H54 (cell line): ENCODE measurements at regions not wholly inside any gene's neighbourhood (a gene's known extent, or its start where the extent isn't known, plus 50 kb on each side); places are given as distances from the start of the nearest gene placed in this dataset.

Experiments used
- DNase-seq: peaks from one replicate; pipeline ENCODE4 v3.0.0; 2011; ENCODE audit warnings: low spot score, mixed read lengths; ENCODE audit not compliant: insufficient read length
- FAIRE-seq: peaks from 3 replicates; lab custom pipeline; 2011; peaks lifted over from hg19 to GRCh38; lab: Jason Lieb, UNC
- POLR2A ChIP-seq: IDR thresholded peaks from 2 replicates; pipeline ENCODE4 v1.6.1; 2011; ENCODE audit warnings: low read depth, mild to moderate bottlenecking, low read length

DNA sequence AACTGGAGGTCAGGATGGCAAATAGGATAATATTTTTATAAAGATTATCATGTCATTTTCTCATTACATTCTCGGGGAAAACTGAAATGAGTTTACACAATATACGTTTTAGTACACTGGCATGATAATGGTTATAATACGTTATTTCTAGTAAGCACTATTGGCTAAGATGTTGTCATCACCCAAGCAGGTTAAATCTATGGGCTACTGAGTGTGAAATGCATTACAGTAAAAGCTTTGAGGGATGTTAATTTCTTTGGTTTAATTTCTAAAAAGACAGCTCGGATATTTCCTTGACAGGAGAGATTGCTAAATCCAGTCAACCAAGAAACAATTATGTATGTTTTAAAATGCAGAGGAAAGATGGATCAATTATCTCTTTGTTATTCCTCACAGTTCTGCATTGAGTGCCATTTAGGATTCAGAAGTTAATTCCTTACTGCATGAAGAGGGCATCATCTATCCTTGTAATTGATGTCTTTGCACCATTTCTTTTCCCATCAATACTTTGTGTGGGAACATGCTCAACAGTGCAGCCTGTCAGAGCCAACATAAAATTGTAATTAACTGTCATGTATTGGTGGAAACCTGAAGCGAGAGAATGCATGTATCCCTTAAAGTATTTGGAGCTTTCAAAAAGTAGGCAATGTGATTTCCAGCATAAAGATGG, 222.4 kb upstream of the ZP4 start:
- TF ChIP-seq POLR2A, result no peak
- FAIRE-seq, result no peak

DNA sequence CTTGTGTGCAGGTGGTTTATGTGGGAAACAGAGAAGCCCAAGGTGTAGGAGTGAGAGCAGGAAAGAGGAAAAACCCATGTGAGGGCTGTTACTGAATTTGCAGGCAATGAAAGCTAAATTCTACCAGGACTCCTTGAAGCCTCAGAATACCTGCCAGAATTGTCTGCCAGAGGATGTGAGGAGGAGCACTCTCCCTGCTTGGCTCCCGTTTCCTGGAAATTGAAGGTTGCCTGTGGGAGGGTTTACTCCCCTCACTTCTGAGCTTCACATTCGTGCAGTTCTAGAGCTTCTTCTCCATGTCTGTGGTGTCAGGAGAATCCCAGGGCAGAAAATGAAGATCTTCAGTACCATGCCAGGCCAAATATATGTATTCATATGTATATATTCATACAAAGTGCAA, 220.8 kb upstream of the ZP4 start:
- TF ChIP-seq POLR2A, result no peak
- DNase-seq, result no peak
- FAIRE-seq, result no peak

More for the DNA sequence above, 222.4 kb upstream of the ZP4 start:
- DNase-seq, result no peak

DNA sequence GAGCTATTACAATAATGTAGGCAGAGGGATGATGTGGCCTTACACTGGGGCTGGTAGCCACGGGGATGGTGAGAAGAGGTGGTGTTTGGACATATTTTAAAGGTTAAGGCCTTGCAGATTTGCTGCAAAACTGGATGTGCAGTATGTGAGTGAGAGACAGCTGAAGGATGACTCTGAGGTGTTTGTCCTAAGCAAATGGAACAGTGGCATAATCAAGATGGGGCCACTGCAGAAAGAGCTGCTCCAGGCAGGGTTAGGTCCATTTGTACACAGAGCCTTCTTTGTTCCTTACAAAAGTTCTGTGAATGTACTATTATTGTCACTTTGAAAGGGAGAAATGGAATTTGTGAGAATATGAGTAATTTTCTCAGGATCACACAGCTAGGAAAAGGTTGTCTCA, 220.4 kb upstream of the ZP4 start:
- DNase-seq (no peak), FAIRE-seq (no peak)
- TF ChIP-seq POLR2A, result no peak

DNA sequence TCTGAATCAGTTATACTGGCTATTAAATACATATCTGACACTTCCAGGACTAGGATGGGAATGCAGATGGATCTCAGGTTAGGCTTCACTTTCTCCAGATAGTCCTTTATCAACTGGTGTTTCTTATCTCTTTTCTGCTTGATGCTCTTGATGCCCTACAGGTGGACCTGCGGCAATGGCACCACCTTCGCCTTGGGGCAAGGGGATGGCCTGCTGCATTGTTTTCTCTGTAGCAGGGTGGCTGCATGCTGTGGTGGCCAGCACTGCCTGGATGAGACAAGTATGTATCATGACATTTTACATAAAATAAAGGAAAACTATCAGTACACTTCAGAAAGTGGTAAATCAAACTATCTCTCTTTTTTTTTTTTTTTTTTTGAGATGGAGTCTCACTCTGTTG, 217.7 kb upstream of the ZP4 start:
- DNase-seq (no peak), FAIRE-seq (no peak)
- TF ChIP-seq POLR2A, result no peak

DNA sequence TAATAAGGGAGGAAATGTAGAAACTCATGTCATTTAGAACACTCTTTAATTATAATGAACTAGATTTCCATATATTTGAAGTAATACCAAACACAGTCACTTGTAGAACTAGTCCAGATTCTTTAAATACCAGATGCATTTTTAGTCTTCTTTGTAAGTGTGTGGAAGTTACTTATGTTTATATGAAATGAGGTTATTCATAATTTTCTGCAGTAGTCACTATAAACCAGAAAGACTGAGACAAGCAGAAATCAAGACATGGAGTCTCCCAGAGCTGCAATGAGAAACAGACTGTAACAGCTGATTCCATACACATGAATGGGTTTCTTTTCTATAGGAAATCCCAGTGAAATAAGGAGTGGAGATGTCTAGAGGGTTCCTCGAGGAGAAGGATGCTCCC, 216.6 kb upstream of the ZP4 start:
- FAIRE-seq (no peak), DNase-seq (no peak)
- TF ChIP-seq POLR2A, result no peak

DNA sequence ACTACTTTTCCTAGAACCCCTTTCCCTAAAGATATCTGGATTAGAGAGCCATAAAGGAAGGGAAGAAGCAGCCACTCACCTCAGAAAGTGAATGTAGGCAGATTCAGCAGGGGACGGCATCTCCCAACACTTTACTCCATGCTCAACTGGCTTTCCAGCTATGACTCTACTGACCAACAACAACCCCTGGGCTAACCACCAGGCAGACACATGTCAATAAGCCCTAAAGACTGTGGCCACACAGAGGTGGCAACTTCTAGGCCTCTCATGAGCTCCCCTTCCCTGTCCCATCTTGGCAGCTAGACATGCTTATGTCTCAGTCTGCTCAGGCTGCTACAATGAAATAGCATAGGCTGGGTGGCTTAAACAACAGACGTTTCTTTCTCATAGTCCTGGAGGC, 214.0 kb upstream of the ZP4 start:
- no peak for FAIRE-seq
- TF ChIP-seq POLR2A, result no peak

DNA sequence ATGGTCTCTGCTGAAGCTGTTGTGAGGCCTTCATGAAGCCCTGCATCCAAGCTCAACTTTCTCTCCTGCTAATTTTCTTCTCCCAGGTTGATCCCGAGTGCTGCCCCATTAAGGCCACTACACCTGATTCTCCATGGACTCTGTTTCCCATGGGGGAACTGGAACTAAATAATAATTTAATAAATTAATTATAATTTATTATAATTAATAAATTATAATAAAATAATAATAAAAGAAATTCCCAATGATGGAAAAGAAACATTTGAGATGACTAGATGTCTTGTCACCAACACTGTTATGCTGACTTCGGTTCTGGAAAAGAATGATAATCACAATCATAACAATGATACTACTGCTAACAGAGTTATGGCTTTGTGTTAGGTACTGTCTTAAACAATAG, 211.2 kb upstream of the ZP4 start:
- FAIRE-seq, result no peak
- TF ChIP-seq POLR2A, result no peak
- no peak for DNase-seq

More for the DNA sequence above, 214.0 kb upstream of the ZP4 start:
- no peak for DNase-seq

DNA sequence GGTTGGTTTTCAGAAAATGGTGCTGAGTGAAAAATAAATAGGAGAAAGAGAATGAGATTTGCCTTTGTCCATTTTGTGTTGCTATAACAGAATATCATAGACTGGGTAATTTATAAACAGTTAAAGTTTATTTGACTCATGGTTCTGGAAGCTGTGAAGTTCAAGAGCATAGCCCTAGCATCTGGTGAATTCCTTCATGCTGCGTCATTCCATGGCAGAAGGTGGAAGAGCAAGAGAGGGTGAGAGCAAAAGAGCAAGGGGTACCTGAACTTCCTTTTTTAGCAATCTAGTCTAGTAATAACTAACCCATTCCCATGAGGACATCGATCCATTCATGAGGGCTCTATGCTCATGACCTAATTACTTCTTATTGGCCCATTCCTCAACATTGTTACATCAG, 209.1 kb upstream of the ZP4 start:
- FAIRE-seq, result no peak
- no peak for DNase-seq
- TF ChIP-seq POLR2A, result no peak

DNA sequence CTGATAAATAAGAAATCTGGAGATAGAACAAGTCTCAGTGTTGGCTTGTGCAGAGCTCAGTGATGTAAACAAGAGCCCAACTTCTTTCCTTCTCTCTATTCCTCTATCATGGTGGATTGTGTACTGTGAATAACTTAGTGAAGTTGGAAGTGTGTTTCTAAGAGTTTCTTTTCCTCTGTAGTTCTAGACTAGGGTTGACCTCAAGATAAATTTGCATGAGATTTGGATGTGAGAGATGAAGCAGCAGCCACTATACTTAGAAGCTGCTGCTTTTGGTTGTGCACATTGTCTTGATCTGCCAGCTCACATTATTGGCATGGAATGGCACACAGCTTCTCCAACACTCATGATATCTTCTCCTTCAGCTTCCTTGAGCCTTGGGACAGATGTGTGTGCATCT, 198.9 kb upstream of the ZP4 start:
- DNase-seq (no peak), FAIRE-seq (no peak)
- no peak for TF ChIP-seq POLR2A

DNA sequence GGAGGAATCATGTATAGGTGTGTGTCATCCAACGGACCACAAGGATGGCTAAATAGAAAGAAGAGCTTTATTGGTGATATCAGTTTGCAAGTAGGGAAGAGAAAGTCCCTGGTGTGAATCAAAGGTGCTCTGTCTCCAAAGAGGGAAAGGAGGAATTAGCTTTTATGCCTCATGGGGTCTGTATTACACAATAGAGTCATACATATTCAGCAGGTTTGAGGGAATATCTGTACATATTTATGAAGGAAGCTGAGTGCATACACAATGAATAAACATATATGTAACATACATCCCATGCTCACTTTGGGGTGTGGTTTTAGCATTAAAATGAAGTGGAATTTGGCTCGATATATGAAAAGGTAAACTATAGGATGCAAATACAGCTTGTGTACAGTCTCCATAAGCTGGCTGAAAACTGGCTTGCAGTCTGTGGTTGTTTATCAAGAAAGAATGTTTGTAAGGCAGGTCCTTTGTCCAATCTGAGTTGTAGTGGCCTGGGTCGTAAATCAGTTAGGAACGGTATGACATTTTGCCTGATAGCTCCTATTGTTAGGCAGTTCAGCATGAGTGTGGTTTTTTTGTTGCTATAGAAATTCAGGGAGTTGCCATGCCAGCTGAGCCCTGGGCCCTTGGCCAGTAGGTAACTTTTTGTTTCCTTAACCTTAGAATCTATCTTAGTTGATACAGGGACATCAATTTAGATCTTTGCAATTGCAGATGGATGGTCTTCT, 198.0 kb upstream of the ZP4 start:
- no peak for FAIRE-seq
- no peak for TF ChIP-seq POLR2A
- no peak for DNase-seq

DNA sequence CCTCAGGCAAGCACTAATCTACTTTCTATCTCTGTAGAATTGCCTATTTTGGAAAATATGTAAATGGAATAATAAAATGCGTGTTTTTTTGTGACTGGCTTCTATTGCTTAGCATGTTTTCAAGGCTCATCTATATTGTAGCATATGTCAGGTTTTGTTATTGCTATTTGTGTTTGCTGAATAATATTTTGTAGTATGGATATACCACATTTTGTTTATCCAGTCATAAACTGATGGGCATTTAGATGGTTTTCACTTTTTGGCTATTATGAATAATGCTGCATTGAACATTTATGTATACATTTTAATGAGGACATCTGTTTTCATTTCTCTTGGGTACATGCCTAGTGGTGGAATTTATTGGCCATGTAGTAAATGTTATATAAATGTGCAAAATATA, 183.3 kb upstream of the ZP4 start:
- TF ChIP-seq POLR2A, result no peak
- FAIRE-seq (no peak), DNase-seq (no peak)

DNA sequence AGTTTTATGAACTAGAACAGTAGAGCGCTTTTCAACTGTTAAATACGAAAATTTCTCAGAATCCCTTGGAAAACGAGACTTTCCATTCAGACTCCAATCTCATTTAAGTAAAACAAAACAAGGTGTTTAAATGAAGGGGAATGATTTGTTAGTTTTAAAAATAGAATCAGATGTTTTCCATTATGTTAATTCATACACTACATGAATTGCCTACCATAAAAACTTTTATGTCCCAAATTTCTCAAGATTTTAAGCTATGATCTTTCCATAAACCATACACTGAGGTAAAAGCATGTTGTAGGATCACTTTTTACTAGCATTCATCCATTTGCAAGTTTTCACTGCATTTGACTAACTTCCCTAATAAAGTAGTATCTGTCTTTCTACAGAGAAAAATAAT, 180.3 kb upstream of the ZP4 start:
- FAIRE-seq (no peak), DNase-seq (no peak)
- no peak for TF ChIP-seq POLR2A

DNA sequence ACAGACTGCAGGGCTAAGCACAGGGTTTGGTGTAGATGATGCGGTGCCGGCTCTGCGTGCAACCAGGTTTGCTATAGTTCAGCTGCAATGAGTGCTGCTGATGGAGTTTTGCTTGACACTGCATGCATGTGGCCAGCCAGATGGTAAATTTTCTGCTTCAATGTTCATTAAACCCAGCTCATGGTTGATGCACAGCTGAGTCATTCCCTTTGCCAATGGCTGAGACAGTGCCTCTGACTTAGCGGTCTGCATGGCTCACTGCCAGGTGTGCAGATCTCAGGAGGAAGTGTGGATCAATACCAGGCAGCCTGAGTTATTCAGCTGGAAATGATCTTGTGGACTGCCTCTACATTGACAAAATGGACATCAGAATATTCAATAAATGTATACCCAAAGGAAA, 172.7 kb upstream of the ZP4 start:
- FAIRE-seq (peak; percentile 88), DNase-seq (peak; percentile 13)

DNA sequence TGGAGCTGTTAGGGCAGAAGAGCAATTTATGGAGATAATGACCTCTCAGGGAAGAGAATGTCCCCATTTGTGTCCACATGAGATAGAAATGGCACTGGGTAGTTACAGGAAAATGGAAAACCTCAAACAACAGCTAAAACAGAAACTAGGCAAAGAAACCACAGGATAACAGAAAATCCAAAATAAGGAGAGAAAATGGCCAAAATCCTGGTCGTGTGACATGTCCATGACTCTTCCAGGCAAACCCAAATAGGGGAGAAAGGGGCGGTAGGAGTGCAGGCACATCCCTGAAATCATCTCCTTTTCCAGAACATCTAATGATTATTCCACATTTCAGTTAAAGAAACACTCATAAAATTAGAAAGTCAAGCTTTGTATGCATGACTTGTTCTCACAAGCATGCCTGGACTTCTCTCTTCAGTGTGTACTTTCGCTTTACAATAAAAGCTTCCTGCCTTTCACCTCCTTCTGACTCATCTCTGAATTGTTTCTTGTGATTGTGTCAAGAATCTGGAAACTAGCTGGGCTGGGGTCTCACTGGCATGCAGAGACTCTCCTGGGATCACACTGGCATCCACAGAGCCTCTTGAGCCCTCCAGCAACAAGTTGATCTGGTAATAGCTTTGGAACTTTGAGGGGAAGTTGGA, 171.4 kb upstream of the ZP4 start:
- TF ChIP-seq POLR2A, result no peak
- FAIRE-seq (no peak), DNase-seq (no peak)

More for the DNA sequence above, 172.7 kb upstream of the ZP4 start:
- TF ChIP-seq POLR2A, result no peak
